ENCODE measurements at regions not wholly inside any gene's neighbourhood (a gene's known extent, or its start where the extent isn't known, plus 50 kb on each side); places are given as distances from the start of the nearest gene placed in this dataset.

GRCh38 chr9:75658301-75658905 lies 232.1 kb upstream of the PCSK5 start:
- TF ChIP-seq CTCF (IDR thresholded peaks at IDR 0.05) (no peak), EZH2 (IDR thresholded peaks at IDR 0.05; ENCODE audit: borderline replicate concordance, insufficient read depth, low read depth, low read length, poor library complexity, severe bottlenecking) (no peak)

All from B cell (primary cell).